WERI-Rb-1 (cell line): ENCODE measurements at regions not wholly inside any gene's neighbourhood (a gene's known extent, or its start where the extent isn't known, plus 50 kb on each side); places are given as distances from the start of the nearest gene placed in this dataset.

Source experiments
- DNase-seq: peaks from one replicate; pipeline ENCODE4 v3.0.0-alpha.2; 2020
- H3K27ac ChIP-seq: fragments of 250-450 bp; sonication (Bioruptor Pico); 2 replicates; pipeline ENCODE4 v1.5.1; 2020; ENCODE audit warnings: mild to moderate bottlenecking, moderate library complexity
- H3K27me3 ChIP-seq: fragments of 250-450 bp; sonication (Bioruptor Pico); 2 replicates; pipeline ENCODE4 v1.5.1; 2021; ENCODE audit warnings: mild to moderate bottlenecking, low read depth, moderate library complexity; ENCODE audit not compliant: insufficient read depth, severe bottlenecking
- H3K36me3 ChIP-seq: fragments of 250-450 bp; sonication (Bioruptor Pico); 2 replicates; pipeline ENCODE4 v1.5.1; 2020; ENCODE audit warnings: mild to moderate bottlenecking, moderate library complexity
- H3K4me3 ChIP-seq: 2 replicates; pipeline ENCODE4 v1.5.1; 2011; ENCODE audit warnings: low read depth, mild to moderate bottlenecking, control low read depth, low read length
- H3K9me3 ChIP-seq: fragments of 250-450 bp; sonication (Bioruptor Pico); 2 replicates; pipeline ENCODE4 v1.5.1; 2021; ENCODE audit warnings: mild to moderate bottlenecking, moderate library complexity; ENCODE audit not compliant: severe bottlenecking
- TF ChIP-seq, protein P1 (sequence below): IDR thresholded peaks from 2 replicates; pipeline ENCODE4 v1.5.1; 2011; ENCODE audit warnings: low read depth, mild to moderate bottlenecking, control low read depth, inconsistent platforms, low read length

DNA sequence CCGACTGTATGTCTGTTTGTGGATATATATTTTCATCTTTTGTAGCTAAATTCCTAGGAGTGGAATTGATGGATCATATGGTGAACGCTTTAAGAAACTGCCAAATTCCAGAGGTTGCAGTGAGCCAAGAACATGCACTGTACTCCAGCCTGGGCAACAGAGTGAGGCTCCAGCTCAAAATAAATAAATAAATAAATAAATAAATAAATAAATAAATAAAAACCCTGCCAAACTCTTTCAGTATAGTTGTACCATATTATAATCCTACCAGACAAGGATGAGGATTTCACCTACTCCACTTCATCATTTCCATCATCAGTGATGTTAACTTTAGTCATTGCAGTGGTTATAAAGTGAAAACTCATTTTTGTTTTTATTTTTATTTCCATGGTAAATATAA, 325.1 kb upstream of the ANXA10 start:
- no peak for DNase-seq

DNA sequence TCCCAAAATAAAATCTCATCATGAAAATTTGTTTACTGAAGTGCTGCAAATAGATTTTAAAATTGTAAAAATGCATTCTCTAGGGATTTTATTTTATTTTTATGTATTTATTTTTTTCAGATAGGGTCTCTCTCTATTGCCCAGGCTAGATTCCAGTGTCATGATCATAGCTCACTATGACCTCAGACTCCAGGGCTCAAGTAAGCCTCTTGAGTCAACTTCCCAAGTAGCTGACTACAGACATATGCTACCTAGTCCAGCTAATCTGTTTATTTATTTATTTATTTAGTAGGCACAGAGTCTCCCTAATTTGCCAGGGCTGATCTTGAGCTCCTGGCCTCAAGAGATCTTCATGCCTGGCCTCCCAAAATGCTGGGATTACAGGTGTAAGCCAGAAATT, 317.7 kb upstream of the ANXA10 start:
- Histone ChIP-seq H3K4me3 (no peak overlapping the region), H3K9me3 (no peaks in the 10 kb centered on the region), H3K27me3 (no peaks in the 10 kb centered on the region), H3K36me3 (no peaks in the 10 kb centered on the region), H3K27ac (no peak overlapping the region)
- no peak for DNase-seq
- TF ChIP-seq, protein P1, sequence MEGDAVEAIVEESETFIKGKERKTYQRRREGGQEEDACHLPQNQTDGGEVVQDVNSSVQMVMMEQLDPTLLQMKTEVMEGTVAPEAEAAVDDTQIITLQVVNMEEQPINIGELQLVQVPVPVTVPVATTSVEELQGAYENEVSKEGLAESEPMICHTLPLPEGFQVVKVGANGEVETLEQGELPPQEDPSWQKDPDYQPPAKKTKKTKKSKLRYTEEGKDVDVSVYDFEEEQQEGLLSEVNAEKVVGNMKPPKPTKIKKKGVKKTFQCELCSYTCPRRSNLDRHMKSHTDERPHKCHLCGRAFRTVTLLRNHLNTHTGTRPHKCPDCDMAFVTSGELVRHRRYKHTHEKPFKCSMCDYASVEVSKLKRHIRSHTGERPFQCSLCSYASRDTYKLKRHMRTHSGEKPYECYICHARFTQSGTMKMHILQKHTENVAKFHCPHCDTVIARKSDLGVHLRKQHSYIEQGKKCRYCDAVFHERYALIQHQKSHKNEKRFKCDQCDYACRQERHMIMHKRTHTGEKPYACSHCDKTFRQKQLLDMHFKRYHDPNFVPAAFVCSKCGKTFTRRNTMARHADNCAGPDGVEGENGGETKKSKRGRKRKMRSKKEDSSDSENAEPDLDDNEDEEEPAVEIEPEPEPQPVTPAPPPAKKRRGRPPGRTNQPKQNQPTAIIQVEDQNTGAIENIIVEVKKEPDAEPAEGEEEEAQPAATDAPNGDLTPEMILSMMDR: no peak

More for the DNA sequence above, 325.1 kb upstream of the ANXA10 start:
- TF ChIP-seq, protein P1: no peak
- H3K9me3 ChIP-seq: no peaks in the 10 kb centered on the region
- H3K36me3 ChIP-seq: no peaks in the 10 kb centered on the region
- no peak overlapping the region for H3K4me3 ChIP-seq
- H3K27me3 ChIP-seq: no peaks in the 10 kb centered on the region
- H3K27ac ChIP-seq: no peak overlapping the region

DNA sequence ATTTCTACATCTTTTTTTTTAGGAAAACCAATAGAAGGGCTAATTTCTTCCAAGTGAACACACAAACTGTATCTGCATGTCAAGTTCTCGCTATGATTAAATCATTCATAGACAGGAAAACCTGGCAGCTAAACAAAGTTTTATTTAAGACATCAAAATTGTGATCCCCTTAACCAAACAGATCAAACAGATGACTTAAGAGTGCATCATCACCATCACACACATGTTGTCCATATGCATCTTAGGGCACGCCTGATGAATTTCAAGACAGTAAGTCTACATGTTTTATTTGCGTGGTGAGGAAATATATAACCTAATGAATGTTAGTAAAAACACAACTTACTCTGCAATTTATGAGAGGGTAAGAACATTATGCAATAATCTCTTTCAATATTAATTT, 317.0 kb upstream of the ANXA10 start:
- H3K9me3 ChIP-seq: no peaks in the 10 kb centered on the region
- DNase-seq: no peak
- H3K27ac ChIP-seq: no peak overlapping the region
- no peak overlapping the region for H3K4me3 ChIP-seq
- TF ChIP-seq, protein P1: no peak
- no peaks in the 10 kb centered on the region for H3K36me3 ChIP-seq
- no peaks in the 10 kb centered on the region for H3K27me3 ChIP-seq

GRCh38 chr4:167779280-167779679, 313.1 kb upstream of the ANXA10 start:
- TF ChIP-seq, protein P1: no peak
- DNase-seq: no peak
- H3K9me3 ChIP-seq: no peaks in the 10 kb centered on the region
- no peak overlapping the region for H3K27ac ChIP-seq
- H3K4me3 ChIP-seq: no peak overlapping the region
- H3K27me3 ChIP-seq: no peaks in the 10 kb centered on the region
- no peaks in the 10 kb centered on the region for H3K36me3 ChIP-seq

GRCh38 chr4:167779864-167780263, 312.5 kb upstream of the ANXA10 start:
- Histone ChIP-seq H3K4me3 (no peak overlapping the region), H3K9me3 (no peaks in the 10 kb centered on the region), H3K27ac (no peak overlapping the region), H3K36me3 (no peaks in the 10 kb centered on the region), H3K27me3 (no peaks in the 10 kb centered on the region)
- TF ChIP-seq, protein P1: no peak
- DNase-seq: no peak

GRCh38 chr4:167784826-167785225, 307.5 kb upstream of the ANXA10 start:
- H3K4me3 ChIP-seq: no peak overlapping the region
- TF ChIP-seq, protein P1: no peak
- H3K27me3 ChIP-seq: no peaks in the 10 kb centered on the region
- H3K36me3 ChIP-seq: no peaks in the 10 kb centered on the region
- no peak overlapping the region for H3K27ac ChIP-seq
- no peaks in the 10 kb centered on the region for H3K9me3 ChIP-seq
- DNase-seq: no peak
